HG02642 (cell line): ENCODE measurements at regions not wholly inside any gene's neighbourhood (a gene's known extent, or its start where the extent isn't known, plus 50 kb on each side); places are given as distances from the start of the nearest gene placed in this dataset.
"Not testable (repeated sequence)": the region's sequence is repeated elsewhere in the genome, so short reads cannot be mapped to it uniquely, and the experiment has no call there.

Source experiments
- ATAC-seq: cut with Tn5 transposase; IDR thresholded peaks from one replicate; pipeline ENCODE4 v1.9.1; 2021; ENCODE audit warnings: mild to moderate bottlenecking; ENCODE audit not compliant: unreplicated experiment, poor library complexity

DNA sequence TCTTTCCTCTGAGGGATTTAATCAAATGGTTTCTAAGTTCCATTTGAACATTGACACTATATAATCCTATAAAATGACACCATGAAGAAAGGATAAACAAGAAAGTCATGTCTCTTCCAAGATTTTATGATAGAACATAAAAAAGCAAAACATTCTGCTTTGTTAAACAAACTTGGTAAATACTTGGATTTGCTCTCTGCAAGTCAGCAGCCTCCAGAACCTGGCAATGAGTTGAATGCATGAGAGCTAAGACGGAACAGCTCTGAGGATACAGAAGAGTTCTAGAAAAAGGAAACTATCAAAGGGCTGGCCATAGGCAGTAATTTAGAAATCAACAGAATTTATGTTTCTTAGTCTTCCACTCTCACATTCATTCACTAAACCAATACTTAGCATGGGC is 656.0 kb upstream of the ID4 start:
- no peak for ATAC-seq

DNA sequence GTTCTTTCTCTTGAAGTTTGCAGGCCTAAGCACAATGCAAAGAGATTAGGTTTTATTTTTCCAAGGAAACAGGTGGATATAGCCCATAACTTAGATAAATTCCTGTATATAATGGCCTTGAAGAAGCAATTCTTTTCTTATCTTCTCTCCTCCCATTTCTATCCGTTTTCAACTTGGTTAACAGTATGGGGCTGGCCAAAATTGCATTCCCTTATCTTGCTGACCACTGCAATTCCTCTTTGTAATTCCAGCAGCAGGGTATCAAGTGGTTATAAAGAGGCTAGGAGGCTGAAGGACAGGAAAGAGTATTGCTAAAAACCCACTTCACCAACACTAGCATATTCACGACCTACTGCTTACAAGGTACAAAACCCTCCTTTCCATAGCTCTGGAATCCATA is 643.5 kb upstream of the ID4 start:
- no peak for ATAC-seq

DNA sequence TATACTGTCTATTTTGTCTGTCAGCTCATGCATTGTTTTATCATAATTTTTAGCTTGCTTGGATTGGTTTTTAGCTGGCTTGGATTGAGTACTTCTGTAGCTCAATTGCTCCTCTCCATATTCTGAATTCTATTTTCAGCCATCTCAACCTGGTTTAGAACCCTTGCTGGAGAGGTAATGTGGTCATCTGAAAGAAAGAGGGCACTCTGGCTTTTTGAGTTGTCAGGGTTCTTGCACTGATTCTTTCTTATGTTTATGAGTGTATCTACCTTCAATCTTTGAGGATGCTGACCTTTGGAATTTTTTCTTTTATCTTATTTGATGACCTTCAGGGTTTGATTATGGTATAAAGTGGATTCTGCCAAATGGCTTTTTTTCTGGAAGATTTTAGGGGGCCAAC is 632.7 kb upstream of the ID4 start:
- no peak for ATAC-seq

DNA sequence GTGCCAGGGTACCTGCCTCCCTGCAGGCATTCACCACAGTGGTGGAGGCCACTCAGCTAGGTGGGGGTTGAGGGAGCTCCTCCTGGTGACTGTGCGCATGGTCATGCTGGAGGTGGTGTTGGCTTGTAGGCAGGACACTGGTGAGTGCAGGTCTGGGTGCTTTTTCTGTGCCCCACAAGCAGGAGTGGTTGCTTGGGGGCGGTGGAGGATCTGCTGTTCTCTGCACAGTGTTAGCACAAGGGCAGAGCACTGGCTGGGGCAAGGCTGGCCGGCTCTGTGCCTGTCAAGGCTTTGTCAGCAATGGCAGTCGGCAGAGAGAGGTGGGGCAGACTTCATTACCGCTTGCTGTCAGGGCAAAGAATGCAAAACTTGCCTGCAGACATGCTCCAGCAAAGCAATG is 632.1 kb upstream of the ID4 start:
- no peak for ATAC-seq

DNA sequence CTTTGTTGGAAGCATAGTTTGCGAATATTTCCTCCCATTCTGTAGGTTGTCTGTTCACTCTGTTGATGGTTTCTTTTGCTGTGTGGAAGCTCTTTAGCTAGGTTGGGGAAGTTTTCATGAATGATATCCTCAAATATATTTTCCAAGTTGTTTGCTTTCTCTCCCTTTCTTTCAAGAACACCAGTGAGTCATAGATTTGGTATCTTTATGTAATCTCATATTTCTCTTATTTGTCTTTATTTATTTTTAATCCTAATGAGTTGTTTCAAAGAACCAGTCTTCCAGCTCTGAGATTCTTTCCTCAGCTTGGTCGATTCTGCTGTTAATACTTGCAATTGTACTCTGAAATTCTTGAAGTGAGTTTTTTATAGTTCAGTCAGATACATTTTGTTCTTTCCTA is 628.0 kb upstream of the ID4 start:
- ATAC-seq: no peak

DNA sequence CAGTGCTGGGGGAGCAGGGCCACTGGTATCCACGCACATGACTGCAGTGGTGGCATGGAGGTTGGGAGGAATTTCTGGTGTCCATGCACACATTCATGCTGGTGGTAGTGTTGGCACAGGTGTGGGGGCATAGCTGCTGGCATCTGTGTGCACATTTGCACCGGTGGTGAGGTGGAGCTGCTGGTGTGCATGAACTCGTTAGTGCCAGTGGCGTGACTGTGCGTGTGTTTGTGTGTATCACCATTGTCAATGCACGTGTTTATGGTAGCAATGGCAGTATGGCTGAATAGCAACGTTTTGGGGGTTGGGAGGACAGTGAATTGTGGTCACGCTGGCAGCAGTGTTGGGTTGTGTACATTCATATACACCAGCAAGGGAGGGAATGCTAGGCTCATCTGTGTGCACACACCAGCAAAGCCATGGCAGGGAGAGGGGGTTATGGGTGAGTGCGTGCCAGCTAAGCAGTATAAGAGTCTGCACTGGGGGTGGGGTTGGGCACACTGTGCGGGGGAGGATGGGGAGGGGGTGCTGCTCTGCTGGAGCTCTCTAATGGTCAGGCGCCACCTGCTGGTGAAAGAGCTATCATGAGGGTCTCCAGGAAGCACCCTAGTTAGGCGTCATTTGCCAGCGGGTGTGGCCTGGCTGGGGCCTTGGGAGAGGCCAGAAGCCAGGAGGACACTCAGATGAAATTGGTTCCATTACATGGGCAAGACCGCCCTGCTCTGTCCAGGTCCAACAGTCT is 626.1 kb upstream of the ID4 start:
- no peak for ATAC-seq

DNA sequence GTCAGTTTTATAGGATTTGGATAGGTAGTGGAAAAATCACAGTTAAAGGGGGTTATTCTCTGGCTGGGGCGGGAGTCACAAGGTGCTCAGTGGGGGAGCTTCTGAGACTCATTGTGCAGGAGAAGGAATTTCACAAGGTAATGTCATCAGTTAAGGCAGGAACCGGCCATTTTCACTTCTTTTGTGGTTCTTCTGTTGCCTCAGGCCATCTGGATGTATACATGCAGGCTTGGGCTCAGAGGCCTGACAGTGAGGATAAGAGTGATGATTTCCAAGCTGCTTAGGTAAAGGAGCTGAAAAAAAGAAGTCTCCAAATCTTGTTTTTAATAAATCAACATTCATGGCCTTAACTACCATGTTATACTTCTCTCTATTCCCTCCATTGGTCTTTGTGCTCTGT is 622.9 kb upstream of the ID4 start:
- no peak for ATAC-seq

DNA sequence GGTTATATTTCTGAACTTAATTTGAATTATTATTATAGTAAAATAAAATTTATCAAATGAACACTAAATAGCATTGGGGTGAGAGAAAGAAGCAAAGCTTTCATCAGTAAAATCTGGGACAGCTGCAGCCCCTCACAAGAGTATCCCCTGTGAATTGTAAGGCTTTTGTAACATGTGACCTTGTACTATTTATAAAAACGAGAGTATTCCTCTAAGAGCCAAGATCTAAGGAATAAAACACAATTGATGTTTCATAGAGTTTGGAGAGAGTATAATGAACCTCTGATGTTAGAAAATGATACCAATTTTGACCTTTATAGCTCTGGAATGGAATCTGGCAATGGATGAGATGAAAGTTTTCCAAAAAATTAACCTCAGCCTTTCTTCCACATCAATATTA is 617.2 kb upstream of the ID4 start:
- no peak for ATAC-seq

DNA sequence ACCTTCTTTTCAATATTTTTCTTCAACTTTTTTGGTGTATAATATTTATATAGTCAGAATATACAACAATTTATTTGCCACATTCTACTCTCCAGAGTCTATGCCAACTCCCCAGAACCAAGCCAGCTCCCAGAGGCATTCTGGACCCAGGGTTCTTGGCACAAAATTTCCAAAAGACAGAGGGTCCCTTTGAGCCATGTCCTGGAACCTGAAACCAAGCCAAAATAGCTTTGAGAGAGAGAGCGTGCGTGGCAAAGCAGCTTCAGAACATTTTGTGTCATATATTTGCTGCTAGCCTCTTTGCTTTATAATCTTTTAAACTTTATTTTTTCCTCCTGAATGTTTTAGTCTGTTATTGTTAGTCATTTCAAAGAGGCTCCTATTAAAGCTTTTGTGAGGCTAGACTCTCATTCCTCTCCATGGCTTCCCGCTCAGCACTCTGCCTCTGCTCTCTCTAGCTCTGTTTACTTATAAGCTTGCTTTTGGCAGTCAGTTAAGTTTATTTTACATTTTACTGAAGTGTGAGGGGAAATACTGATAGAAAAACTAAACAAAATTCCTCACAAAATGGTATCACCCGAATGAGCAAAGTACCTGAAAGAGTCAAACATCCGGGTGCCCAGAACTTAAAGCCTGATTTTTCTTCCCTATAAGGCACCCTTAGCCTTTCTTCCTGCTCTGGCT is 605.1 kb upstream of the ID4 start:
- ATAC-seq: no peak

DNA sequence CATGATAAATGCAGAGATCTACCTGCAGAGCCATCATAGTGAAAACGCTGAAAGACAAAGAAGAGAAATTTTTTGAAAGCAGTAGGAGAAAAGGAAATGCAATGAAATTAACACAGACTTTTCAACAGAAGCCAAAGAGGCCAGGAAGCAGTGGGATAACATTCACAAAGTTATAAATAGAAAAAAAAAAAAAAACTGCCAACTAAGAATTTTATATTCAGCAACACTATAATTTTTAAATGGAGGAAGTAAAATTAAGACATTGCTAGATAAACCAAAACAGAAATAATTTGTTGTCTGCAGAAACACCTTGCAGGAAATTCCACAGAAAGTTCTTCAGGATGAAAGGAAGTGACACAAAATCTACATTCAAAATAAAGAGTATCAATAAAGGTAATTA is 591.5 kb upstream of the ID4 start:
- no peak for ATAC-seq

DNA sequence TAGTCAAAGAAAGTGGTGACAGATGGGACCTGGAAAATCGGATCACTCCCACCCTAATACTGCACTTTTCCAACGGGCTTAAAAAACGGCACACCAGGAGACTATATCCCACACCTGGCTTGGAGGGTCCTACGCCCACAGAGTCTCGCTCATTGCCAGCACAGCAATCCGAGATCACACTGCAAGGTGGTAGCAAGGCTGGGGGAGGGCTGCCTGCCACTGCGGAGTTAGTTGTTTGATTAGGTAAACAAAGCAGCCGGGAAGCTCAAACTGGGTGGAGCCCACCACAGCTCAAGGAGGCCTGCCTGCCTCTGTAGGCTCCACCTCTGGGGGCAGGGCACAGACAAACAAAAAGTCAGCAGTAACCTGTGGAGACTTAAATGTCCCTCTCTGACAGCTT is 590.0 kb upstream of the ID4 start:
- not testable (repeated sequence) for ATAC-seq

DNA sequence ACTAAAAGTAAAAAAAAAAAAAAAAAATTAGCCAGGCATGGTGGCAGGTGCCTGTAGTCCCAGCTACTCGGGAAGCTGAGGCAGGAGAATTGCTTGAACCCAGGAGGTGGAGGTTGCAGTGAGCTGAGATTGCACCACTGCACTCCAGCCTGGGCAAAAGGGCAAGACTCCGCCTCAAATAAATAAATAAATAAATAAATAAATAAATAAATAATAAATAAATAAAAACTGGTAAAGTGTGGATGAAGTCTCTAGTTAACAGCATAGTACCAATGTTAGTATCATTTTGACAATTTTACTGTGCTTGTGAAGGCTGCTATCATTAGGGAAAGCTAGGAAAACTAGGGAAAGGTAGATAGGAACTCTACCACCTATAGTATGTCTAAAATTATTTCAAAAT is 581.0 kb upstream of the ID4 start:
- ATAC-seq: not testable (repeated sequence)

DNA sequence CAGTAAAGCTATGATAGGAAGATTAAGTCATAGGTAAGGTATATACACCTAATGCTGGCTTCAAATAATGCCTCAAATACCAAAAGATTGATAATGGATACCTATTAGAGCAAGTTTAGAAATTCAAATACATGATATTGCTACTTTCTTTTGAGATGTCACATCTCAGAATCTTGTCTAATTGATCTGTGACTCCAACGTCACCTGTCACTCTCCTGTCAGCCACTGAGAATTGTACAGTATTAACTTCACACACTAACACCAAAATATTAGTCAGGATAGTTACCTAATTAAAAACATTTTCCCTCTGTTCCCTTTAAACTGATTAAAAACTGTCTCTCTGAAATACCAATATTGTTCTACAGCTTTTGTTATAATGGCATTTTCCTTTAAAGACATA is 575.5 kb upstream of the ID4 start:
- no peak for ATAC-seq

DNA sequence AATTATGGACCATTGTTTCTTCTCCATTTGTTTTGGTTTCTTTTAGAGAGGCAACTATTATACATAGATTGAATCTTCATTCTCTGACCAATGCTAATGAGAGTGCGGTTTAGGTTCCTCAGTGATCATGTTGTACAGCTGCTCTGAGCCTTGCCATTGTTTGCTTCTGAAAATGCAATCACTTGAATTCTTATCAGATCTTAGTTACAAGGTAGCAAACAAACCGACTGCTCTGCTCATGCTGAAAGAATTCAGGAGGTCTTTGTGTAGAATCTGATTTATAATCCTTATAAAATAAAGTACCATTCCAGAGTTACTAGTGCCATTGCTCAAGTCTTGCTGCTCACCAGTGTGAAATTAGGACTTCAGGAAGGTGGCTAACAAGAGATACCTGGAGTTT is 569.1 kb upstream of the ID4 start:
- ATAC-seq: no peak

DNA sequence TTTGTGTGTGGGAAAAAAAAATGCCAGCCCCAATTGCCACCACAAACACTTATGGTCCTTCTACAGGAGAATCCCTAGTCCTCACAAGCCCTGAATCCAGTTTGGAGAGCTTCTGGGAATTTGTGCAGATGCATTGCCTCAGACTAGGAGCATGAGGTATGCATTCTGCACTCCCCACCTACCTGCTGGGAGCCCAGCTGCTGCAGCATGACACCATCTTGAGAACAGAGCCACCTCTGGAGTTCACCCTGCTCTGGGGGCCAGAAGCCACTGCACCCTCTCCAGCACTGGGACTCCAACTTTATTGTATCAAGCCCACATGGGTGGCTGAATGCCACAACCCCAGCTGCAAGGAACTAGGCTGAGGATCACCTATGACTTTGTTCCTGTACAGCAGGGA is 568.5 kb upstream of the ID4 start:
- no peak for ATAC-seq

DNA sequence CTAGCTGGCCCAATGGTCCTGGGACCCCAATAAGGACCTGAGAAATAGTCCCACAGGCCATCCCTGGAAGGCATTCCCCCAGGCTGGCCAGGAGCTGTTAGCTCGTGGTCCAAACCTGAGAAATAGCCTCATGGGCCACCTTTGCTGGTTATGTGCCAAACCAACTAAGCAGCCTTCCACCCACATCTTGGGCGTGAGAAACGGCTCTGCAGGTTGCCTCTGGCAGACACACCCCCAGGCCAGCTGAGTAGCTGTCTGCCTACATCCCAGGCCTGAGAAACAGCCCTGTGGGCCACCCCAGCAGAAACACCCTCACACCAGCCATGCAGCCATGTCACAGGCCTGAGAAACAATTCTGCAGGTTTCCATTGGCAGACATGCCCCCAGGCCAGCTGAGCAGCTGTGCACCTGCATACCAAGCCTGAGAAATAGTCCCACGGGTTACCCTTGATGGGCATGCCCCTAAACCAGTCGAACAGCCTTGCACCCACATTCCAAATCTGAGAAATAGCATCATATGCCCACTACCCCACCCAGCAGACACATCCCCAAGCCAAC is 567.8 kb upstream of the ID4 start:
- ATAC-seq: no peak

DNA sequence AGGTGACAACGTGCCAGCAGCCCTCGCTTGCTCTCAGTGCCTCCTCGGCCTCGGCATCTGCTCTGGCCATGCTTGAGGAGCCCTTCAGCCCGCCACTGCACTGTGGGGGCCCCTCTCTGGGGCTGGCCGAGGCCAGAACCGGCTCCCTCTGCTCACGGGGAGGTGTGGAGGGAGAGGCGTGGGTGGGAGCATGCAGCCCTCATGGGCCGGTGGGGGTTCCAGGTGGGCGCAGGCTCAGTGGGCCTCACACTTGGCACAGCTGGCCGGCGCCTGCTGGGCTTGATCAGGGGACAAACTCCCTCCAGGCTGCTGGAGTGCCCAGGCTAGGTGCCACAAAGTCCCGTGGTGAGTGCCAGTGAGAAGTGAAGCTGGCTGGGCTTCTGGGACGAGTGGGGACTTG is 566.6 kb upstream of the ID4 start:
- ATAC-seq: no peak

DNA sequence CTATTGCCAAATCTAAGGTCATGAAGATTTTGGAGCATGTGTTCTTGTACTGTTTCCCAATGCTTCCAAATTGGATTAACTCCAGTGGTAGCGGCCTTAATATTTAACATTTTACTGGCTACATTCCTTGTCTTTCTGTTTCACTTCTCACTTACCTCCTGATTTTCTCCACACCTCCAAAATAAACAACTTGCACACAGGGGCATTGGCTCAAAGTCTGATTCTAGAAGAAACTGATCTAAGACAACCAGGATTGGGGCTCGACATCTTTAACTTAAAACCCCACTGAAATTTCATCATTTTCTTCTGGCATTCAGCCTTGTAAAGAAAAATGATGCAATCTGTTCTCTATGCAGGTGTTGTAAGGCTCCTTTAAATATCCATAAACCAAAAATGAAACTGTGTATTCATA is 557.9 kb upstream of the ID4 start:
- no peak for ATAC-seq

DNA sequence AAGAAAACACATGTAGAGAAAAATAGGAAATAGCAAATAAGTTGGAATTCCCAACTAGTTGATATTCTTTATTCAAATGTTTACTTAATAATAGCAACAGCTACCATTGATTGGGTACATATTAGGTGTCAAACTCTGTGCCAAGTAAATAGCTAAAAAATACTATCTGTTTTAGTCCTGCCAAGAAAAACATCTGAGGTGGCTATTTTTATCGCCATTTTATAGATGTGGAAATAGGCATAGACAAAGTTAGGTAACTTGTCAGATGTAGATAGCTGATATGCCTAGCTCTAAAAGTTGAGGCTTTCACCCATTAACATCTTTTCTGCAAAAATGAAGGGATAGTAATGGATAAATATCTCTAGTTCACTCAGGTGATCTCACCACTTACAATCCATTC is 549.2 kb upstream of the ID4 start:
- no peak for ATAC-seq

DNA sequence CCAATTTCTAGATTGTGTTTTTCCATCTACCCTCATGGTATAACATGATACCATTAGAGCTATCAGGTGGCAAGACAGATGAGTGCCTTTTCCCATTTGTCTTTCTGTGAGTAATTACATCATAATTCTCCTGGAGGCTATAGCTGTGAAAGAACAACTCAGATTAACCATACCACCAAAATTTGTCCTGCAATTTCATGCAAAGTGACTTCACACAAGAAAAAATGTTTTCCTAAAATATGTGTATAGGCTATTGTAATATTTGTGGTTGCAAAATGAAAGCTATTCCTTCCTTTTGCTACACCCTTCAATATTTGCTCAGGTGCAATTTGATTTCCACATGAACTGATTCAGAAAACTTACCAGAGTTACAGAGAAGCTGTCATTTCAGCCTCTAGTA is 547.7 kb upstream of the ID4 start:
- no peak for ATAC-seq

DNA sequence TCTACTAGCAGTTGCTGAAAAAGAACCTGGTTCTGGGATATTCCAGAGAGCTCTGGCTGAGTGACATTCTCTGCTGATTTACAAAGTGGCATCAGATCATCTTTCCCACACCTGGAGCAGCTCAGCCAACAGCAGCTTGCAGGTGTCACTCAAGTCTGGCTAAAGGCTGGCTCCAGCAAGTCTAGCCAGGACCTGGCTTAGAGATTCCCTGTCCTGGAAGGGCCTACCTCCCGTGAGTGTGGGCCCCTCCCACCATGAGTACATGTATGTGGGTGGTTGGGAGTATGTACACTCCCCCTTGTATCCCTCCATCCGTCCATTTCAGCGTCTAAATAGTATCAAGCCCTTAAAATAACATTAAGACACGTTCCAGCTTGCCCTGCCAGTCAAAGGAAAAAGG is 539.3 kb upstream of the ID4 start:
- no peak for ATAC-seq

DNA sequence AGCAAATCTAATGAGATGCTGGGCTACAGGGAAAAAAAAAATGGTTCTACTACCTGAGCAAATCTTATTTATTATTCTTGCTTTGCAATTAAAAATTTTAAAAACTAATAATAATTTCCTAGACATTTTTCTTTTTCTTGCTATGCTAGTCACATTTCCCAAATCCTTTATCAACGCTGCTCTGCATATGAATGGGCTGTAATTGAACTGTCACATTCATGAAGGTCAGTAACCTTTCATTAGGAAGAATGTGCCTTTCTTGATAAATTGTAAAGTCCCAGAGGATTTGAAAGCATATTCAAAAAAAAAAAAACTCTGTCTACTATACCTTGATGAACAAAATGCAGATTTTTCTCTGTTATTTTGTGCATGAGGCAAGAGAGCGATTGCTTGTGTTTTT is 538.7 kb upstream of the ID4 start:
- no peak for ATAC-seq
